GM18861 (cell line): ENCODE measurements at regions not wholly inside any gene's neighbourhood (a gene's known extent, or its start where the extent isn't known, plus 50 kb on each side); places are given as distances from the start of the nearest gene placed in this dataset.
"Not testable (repeated sequence)": the region's sequence is repeated elsewhere in the genome, so short reads cannot be mapped to it uniquely, and the experiment has no call there.

Source experiments
- ATAC-seq: cut with Tn5 transposase; IDR thresholded peaks from one replicate; pipeline ENCODE4 v1.9.1; 2021; ENCODE audit not compliant: unreplicated experiment

DNA sequence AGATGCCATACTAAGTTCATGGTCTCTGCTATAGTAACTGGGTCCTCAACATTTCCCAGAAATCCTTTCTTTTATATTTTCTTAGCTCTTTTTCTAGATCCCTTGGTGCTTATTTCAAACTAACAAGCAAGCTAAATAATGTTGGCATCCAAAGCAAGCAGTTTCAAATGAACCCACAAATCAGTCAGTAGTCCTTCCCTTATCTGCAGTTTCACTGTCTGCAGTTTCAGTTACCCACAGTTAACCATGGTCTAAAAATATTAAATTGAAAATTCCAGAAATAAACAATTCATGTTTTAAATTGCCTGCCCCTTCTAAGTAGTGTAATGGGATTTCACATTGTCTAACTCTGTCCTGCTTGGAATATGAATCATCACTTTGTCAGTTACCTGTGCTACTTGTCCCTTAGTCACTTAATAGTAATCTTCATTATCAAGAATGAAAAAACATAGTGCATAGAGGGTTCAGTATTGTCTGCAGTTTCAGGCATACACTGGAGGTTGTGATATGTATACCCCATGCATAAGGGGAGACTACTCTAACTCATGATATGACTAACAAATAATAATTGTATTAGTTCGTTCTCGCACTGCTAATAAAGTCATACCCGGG is 633.7 kb downstream of the MECOM start:
- no peak for ATAC-seq

DNA sequence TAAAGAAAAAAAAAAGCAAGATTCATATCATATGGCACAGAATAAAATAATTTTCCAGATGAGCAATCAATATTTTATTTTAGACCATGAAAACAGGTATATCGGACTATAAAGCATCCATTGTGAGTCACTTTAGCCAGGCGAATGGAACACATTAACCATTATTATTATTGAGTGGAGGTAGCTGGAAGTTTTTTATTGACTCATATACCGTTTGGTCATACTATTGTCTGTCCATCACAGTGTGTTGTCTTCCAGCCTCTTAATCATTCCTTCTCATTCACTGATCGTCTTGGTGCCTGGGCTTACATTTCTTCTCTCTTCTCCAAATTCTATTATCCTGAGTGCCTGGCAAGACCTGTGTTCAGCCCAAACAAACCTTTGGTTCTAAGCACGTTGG is 634.8 kb downstream of the MECOM start:
- ATAC-seq = no peak

DNA sequence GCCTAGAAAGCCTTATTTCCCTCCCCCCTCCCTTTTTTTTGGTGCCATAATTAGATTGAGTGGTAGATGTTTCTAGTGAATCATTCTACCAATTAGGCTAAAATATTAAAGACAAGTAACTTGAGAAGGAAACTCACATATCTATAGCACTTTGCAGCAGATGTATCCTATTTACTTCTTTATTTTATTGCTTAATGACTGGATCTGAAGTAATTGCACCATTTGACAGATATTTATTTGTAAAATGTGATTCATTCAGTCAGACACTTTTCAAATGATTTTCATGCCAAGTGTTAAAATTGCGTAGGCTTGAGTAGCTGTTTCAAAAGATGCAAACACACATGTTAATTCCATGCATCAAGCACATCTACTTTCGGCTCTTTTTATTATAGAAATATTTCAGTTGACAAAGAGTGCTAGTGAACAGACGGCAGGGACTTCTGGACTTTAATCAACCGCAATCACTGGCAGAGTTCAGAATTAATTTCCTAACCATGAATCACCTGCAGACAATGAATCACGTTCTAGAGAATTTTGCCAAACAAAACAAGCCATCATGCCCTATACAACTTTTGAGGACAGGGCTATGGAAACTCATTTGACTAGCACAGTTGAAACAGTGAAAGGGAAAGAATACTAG is 636.8 kb downstream of the MECOM start:
- ATAC-seq = no peak

DNA sequence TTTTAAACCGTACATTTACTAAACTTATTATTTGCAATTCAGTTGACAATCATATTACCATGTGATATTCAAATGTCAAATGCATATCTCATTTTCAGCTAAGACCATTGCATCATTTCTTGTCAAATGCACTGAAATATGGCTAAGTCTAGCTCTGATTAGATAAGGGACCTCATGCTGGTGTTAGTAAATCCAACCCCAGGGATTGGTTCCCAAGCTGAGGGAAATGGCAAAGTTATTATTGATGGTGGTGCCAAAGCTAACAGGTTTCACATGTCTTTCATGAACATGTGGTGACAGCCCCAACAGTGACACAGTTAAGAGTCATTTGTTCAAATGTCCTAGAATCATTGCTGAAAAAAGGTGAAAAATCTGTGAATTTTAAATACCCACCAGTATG is 641.1 kb downstream of the MECOM start:
- ATAC-seq = no peak

GRCh38 chr3:169020371-169020770 is 643.1 kb downstream of the MECOM start:
- ATAC-seq = no peak

DNA sequence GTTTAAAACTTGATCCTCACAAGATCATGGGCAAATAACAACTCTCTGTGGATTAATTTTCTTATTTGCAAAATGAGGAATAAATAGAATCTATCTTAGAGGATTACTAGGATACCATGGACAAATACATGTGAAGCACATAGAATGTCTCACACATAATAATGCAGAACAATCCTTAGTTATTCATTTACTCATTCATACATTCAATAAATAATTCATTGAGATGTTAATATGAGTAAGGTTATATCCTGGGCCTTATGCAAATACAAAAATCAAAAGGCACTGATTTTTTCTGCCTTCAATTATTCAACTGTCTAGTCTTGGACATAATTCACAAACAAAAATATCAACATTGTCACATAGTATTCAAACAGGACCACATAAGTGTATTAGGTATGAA is 654.1 kb downstream of the MECOM start:
- no peak for ATAC-seq

- no peak for ATAC-seq
Measured at GRCh38 chr3:169008776-169009358, 654.6 kb downstream of the MECOM start.

DNA sequence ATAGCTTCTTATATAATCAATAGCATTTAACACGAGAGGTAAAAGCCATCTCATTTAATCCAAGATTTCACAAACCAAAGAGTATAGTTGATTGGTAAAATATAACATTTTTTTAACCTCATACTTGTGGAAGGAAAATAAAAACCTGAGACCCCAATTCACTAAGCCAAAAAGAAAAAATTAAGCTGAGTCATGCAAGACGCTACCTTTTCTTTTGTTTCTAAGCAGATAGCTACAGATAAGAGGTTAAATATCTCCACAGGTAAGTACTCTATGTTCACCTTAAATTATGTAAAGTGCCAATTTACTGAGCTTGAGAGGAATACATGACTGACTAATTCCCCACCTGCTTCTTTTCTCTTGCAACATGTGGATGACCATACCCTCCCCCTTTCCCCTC is 656.4 kb downstream of the MECOM start:
- ATAC-seq = no peak

GRCh38 chr3:169006398-169006797 is 657.1 kb downstream of the MECOM start:
- not testable (repeated sequence) for ATAC-seq

DNA sequence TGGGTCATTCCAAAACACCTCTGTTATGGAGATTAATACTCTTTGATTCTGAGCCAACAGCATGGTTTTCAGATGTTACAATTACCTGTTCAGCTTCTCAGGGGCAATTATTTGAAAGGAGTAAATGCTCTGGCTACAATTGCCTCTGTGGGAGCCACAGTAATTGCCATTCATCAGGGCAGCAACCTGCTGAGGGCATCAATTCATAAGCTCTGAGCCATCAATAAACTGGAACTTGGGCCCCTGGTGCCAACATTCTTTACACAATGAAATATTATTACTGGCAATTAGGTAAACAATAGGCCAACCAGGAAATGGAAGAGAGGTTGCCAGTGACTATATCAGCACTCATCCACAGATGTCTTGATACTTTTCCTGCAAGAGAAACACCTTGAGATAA is 660.8 kb downstream of the MECOM start:
- ATAC-seq = no peak

DNA sequence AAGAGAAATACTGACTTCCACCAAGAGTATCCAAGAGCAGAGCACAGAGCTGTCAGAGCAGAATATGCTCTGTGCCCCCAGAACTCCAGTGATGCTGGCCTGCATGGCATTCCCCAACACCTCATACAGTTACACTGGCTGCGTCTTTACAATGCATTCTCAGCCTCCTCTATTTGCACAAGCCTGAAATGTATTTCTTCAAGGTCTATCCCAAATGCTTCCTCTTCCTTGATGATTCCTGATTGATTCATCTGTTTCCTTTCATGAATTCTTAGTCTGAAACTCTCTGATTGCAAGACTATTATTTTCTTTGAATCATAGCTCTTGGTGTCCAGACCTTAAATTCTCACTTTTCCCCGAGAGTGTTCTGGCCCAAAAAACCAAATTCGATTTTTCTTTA is 664.7 kb downstream of the MECOM start:
- no peak for ATAC-seq

DNA sequence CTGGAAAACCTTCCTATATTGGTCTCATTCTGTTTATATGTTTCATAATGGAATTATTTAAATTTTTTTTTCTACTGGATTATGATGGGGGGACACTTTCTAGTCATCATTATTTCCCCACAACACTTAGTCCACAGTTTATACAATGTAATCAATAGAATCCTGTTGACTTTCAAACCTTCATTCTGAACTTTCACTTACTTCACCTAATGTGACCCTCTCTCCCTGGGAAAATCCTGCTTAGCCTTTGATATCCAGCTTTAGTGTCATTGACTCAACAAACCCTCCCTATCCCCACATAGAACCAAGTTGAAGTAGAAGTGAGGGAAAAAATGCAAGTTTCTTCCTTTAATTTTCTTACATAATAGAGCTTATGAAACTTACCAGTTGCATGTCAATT is 666.0 kb downstream of the MECOM start:
- no peak for ATAC-seq

DNA sequence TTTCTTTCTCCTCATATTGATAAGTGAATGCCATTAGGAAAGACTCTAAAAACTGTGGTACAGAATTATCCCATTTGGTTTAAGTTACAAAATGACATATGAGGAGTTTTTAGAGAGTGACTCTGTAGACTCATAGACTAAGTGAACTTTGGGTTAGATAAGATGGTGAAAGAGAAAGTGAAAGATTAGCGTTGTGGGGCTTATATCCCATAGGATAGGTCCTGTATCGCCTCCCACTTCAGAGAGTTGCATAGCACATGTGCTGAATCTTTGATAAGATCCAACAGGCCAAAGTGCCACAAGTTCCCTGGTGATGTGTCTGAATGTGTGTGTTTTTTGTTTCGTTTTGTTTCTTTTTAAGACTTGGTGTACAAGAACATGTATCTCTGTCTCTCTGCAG is 666.9 kb downstream of the MECOM start:
- no peak for ATAC-seq

DNA sequence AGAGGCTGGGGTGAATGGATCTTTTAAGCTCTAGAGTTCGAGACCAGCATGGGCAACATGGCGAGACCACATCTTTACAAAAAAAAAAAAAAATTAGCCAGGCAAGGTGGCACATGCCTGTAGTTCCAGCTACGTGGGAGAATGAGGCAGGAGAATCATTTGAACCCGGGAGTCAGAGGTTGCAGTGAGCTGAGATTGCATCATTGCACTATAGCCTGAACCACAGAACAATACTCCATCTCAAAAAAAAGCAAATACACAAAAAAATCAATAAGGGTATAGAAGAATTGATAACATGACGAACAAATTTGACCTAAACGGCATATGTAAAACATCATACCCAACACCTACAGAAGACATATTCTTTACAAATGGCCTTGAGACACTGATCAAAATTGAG is 668.4 kb downstream of the MECOM start:
- ATAC-seq = no peak

GRCh38 chr3:168991803-168992202 is 671.7 kb downstream of the MECOM start:
- no peak for ATAC-seq

DNA sequence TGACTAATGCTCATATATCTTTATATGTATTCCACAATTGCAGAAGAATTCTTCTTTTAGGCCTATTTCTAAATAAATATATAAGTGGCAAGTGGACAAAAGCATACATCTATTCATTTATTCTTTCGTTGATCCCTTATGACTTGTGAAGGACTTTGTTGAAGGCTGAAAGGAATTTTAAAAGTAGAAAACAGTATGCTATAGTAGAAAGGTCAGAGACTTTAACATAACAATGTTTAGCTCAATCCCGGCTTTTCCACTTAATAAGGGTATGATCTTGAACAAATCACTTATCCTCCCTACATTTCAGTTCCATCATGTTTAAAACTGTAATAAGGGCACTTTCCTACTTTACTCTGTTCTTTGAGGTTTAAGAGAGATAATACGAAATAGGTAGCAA is 672.9 kb downstream of the MECOM start:
- no peak for ATAC-seq

- no peak for ATAC-seq
Measured at GRCh38 chr3:168990134-168990533, 673.4 kb downstream of the MECOM start.

- ATAC-seq = no peak
Measured at GRCh38 chr3:168989396-168989795, 674.1 kb downstream of the MECOM start.

DNA sequence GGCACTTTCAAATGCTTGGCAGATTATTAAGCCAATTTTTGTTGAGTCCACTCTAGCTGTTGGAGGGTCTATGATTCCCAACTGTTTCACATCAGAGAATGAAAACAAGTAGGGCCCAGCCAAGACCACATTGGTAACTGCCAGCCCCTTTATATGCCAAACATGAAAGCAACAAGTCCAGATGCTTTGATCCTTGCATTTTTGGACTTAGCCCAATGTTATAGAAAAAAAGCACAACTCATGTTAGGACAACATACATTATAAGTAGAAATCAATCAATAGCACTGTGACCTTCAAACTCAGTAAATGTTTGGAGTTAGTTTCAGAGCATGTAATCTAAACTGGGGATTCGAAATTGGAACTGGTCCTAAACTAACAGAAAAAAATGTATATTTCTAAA is 674.7 kb downstream of the MECOM start:
- no peak for ATAC-seq

DNA sequence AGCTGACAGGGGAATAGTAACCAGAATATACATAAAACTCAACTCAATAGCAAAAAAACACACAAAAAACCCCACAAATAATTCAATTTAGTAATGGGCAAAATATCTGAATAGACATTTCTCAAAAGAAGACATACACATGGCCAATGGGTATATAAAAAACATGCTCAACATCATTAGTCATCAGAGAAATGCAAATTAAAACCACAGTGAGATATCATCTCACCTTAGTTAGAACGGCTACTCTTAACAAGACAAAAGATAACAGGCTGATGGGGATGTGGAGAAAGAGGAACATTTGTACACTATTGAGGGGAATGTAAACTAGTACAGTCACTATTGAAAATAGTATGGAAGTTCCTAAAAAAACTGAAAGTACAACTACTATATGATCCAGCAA is 678.6 kb downstream of the MECOM start:
- ATAC-seq = no peak

GRCh38 chr3:168983046-168983445 is 680.5 kb downstream of the MECOM start:
- no peak for ATAC-seq

DNA sequence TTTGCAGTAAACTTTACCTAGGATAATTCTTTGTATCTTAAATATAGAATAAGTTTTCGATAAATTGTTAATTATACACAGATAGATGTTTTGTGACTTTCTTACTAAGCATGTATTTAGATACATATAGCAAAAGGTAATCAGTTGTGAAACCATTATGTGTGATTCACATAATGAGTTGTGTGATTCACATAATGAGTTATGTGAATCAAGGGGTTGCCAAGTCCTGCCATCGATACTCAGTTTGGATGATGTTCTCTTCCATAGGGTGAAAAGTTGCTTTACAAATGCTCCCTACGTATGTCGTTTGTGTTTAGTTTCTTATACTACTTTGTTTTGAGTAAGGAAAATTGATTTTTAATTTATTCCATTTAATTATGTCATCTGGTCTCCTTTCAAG is 682.1 kb downstream of the MECOM start:
- ATAC-seq = no peak
